ENCODE measurements at regions not wholly inside any gene's neighbourhood (a gene's known extent, or its start where the extent isn't known, plus 50 kb on each side); places are given as distances from the start of the nearest gene placed in this dataset.

- TF ChIP-seq PATZ1 (CRISPR knock-in tag; IDR thresholded peaks at IDR 0.05; ENCODE audit: borderline replicate concordance) = no peak
- TF ChIP-seq, protein P1, sequence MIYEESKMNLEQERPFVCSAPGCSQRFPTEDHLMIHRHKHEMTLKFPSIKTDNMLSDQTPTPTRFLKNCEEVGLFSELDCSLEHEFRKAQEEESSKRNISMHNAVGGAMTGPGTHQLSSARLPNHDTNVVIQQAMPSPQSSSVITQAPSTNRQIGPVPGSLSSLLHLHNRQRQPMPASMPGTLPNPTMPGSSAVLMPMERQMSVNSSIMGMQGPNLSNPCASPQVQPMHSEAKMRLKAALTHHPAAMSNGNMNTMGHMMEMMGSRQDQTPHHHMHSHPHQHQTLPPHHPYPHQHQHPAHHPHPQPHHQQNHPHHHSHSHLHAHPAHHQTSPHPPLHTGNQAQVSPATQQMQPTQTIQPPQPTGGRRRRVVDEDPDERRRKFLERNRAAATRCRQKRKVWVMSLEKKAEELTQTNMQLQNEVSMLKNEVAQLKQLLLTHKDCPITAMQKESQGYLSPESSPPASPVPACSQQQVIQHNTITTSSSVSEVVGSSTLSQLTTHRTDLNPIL (CRISPR knock-in tag; IDR thresholded peaks at IDR 0.05; ENCODE audit: low read depth) = no peak
- no peak for TF ChIP-seq ZFP30 (CRISPR knock-in tag; IDR thresholded peaks at IDR 0.05)
- TF ChIP-seq ESRRG (CRISPR knock-in tag; IDR thresholded peaks at IDR 0.05) = no peak
- no peak for TF ChIP-seq ARNTL (CRISPR knock-in tag; IDR thresholded peaks at IDR 0.05; ENCODE audit: borderline replicate concordance, low read depth)
- TF ChIP-seq TCF4 (CRISPR knock-in tag; IDR thresholded peaks at IDR 0.05; ENCODE audit: borderline replicate concordance) = no peak
- no peak for TF ChIP-seq SNAI2 (CRISPR knock-in tag; IDR thresholded peaks at IDR 0.05)
- TF ChIP-seq RARB (CRISPR knock-in tag; IDR thresholded peaks at IDR 0.05) = no peak
- TF ChIP-seq ZNF8 (CRISPR knock-in tag; IDR thresholded peaks at IDR 0.05) = no peak
These were observed 171.5 kb upstream of the SIX2 start (continued) for GRCh38 chr2:45180779-45181178.

DNA sequence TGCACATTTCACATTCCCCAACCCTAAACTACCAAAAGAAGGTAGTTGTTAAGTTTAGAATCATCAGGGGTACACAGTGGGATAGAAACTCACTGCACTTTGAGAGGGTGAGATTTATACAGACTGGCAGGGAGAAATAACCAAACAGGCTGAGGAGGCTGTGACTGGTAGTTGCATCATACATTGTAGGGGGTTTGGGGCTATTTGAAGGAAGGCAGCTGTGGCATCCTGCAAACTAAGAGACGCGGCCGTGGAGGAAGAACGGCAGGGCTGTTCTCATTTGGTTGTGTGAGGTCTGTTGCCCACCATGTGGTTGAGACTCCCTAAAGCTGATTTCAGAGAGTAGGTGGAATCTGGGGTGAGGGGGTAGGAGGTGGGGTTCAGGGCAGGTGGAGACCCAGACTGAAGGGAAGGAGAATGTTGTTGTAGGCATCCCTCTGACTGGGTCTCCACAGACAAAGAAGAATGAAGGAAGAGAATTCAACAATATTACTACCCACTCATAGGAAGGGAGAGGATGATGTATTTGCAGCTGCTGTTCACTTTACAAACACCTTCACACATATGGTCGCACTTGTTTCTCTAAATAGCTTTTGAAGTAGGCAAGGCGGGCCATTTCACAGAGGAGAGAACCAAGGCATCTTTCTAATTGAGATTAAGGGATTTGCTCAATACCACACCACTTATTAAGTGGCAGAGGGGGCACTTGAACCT lies 170.9 kb upstream of the SIX2 start:
- TF ChIP-seq ISL1 (CRISPR knock-in tag; IDR thresholded peaks at IDR 0.05) (no peak), ARNTL (CRISPR knock-in tag; IDR thresholded peaks at IDR 0.05; ENCODE audit: borderline replicate concordance, low read depth) (no peak), GLIS3 (CRISPR knock-in tag; IDR thresholded peaks at IDR 0.05) (no peak), SNAI2 (CRISPR knock-in tag; IDR thresholded peaks at IDR 0.05) (no peak), ZFP30 (CRISPR knock-in tag; IDR thresholded peaks at IDR 0.05) (no peak), PATZ1 (CRISPR knock-in tag; IDR thresholded peaks at IDR 0.05; ENCODE audit: borderline replicate concordance) (no peak), ZFP3 (CRISPR knock-in tag; IDR thresholded peaks at IDR 0.05) (no peak), TOX (CRISPR knock-in tag; IDR thresholded peaks at IDR 0.05; ENCODE audit: borderline replicate concordance) (no peak), ZNF8 (CRISPR knock-in tag; IDR thresholded peaks at IDR 0.05) (no peak), ZC3H10 (CRISPR knock-in tag; IDR thresholded peaks at IDR 0.05) (no peak), ZNF565 (CRISPR knock-in tag; conservative IDR thresholded peaks at IDR 0.05; ENCODE audit: low read depth) (no peak), PPARA (CRISPR knock-in tag; IDR thresholded peaks at IDR 0.05; ENCODE audit: borderline replicate concordance) (no peak), BACH2 (CRISPR knock-in tag; IDR thresholded peaks at IDR 0.05; ENCODE audit: borderline replicate concordance) (no peak), ZNF70 (CRISPR knock-in tag; IDR thresholded peaks at IDR 0.05) (no peak), RARB (CRISPR knock-in tag; IDR thresholded peaks at IDR 0.05) (no peak), TCF4 (CRISPR knock-in tag; IDR thresholded peaks at IDR 0.05; ENCODE audit: borderline replicate concordance) (no peak)
- TF ChIP-seq, protein P1 (CRISPR knock-in tag; IDR thresholded peaks at IDR 0.05; ENCODE audit: low read depth) = no peak
- TF ChIP-seq, protein P2, sequence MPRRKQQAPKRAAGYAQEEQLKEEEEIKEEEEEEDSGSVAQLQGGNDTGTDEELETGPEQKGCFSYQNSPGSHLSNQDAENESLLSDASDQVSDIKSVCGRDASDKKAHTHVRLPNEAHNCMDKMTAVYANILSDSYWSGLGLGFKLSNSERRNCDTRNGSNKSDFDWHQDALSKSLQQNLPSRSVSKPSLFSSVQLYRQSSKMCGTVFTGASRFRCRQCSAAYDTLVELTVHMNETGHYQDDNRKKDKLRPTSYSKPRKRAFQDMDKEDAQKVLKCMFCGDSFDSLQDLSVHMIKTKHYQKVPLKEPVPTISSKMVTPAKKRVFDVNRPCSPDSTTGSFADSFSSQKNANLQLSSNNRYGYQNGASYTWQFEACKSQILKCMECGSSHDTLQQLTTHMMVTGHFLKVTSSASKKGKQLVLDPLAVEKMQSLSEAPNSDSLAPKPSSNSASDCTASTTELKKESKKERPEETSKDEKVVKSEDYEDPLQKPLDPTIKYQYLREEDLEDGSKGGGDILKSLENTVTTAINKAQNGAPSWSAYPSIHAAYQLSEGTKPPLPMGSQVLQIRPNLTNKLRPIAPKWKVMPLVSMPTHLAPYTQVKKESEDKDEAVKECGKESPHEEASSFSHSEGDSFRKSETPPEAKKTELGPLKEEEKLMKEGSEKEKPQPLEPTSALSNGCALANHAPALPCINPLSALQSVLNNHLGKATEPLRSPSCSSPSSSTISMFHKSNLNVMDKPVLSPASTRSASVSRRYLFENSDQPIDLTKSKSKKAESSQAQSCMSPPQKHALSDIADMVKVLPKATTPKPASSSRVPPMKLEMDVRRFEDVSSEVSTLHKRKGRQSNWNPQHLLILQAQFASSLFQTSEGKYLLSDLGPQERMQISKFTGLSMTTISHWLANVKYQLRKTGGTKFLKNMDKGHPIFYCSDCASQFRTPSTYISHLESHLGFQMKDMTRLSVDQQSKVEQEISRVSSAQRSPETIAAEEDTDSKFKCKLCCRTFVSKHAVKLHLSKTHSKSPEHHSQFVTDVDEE (CRISPR knock-in tag; IDR thresholded peaks at IDR 0.05) = no peak
- TF ChIP-seq, protein P3, sequence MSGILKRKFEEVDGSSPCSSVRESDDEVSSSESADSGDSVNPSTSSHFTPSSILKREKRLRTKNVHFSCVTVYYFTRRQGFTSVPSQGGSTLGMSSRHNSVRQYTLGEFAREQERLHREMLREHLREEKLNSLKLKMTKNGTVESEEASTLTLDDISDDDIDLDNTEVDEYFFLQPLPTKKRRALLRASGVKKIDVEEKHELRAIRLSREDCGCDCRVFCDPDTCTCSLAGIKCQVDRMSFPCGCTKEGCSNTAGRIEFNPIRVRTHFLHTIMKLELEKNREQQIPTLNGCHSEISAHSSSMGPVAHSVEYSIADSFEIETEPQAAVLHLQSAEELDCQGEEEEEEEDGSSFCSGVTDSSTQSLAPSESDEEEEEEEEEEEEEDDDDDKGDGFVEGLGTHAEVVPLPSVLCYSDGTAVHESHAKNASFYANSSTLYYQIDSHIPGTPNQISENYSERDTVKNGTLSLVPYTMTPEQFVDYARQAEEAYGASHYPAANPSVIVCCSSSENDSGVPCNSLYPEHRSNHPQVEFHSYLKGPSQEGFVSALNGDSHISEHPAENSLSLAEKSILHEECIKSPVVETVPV (CRISPR knock-in tag; IDR thresholded peaks at IDR 0.05) = no peak
- ATAC-seq = no peak
